Heart left ventricle (tissue), 16 donors: ENCODE measurements at regions not wholly inside any gene's neighbourhood (a gene's known extent, or its start where the extent isn't known, plus 50 kb on each side); places are given as distances from the start of the nearest gene placed in this dataset.

Source experiments
- ATAC-seq, 4 donors: fragments of 200-7000 bp; cut with Tn5 transposase; one replicate each; pipeline ENCODE4 v1.9.1; 2020 to 2022; ENCODE audit warnings: moderate library complexity in 4 of 4, mild to moderate bottlenecking in 3 of 4, moderate number of reproducible peaks in 1 of 4
- DNase-seq, 5 donors: peaks; one replicate each; pipeline ENCODE4 v3.0.0-alpha.2; 2020
- H3K27ac ChIP-seq, 12 donors: fragments of 200-600 bp; sonication (generic) in 4 of 12; one replicate each; pipeline versions ENCODE4 v1.5.0 to v1.8.0; 2016 to 2022; ENCODE audit warnings: mild to moderate bottlenecking in 2 of 12
- H3K27me3 ChIP-seq, 9 donors: fragments of 200-600 bp; sonication (generic) in 2 of 9; one replicate each; pipeline versions ENCODE4 v1.5.1 to v1.8.0; 2016 to 2022; ENCODE audit warnings: mild to moderate bottlenecking in 3 of 9
- H3K36me3 ChIP-seq, 9 donors: fragments of 200-600 bp; sonication (generic) in 2 of 9; one replicate each; pipeline versions ENCODE4 v1.5.0 to v1.8.0; 2018 to 2022; ENCODE audit warnings: mild to moderate bottlenecking in 2 of 9
- H3K4me1 ChIP-seq, 12 donors: fragments of 200-600 bp; sonication (generic) in 4 of 12; one replicate each; pipeline versions ENCODE4 v1.5.0 to v1.8.0; 2016 to 2022; ENCODE audit warnings: mild to moderate bottlenecking in 3 of 12
- H3K4me3 ChIP-seq, 12 donors: fragments of 200-600 bp; sonication (generic) in 4 of 12; one replicate each; pipeline versions ENCODE4 v1.5.0 to v1.8.0; 2017 to 2022; ENCODE audit warnings: mild to moderate bottlenecking in 9 of 12, moderate library complexity in 4 of 12
- H3K9me3 ChIP-seq, 12 donors: fragments of 200-600 bp; sonication (generic) in 4 of 12; one replicate each; pipeline versions ENCODE4 v1.5.0 to v1.8.0; 2016 to 2022; ENCODE audit warnings: mild to moderate bottlenecking in 1 of 12
- CTCF ChIP-seq, 12 donors: fragments of 200-600 bp; sonication (generic) in 4 of 12; IDR thresholded peaks; one replicate each; pipeline versions ENCODE4 v1.5.0 to v1.8.0; 2018 to 2022; ENCODE audit warnings: antibody characterized with exemption in 12 of 12, mild to moderate bottlenecking in 5 of 12
- POLR2A ChIP-seq, 2 donors: fragments of 450-650 bp; IDR thresholded peaks; one replicate each; pipeline ENCODE4 v1.6.1; 2017; ENCODE audit warnings: antibody characterized with exemption in 2 of 2, mild to moderate bottlenecking in 2 of 2, moderate library complexity in 2 of 2
- WGBS, 4 donors: extraction: QIAGEN DNeasy Blood & Tissue Kit in 2 of 4; methylation state at CpG; one replicate each; pipeline versions ENCODE4 v1.1.5 to v1.1.7; 2013 to 2018; 5-methylcytosine and 5-hydroxymethylcytosine counted together
- intact Hi-C, 10 donors: fragments of 100-400 bp; cut with DNase I; formaldehyde crosslinking; loops; one replicate each; pipeline versions ENCODE4 v1.11.1 to v1.14.2; 2022
- donor health status: ischemic (EF 13 %, LVEDD 7.1; RV severe dilation, severe dysfunction).
- donor health status: healthy with polysubstance abuse.
- donor health status: DM: no; HTN: yes; CAD: no.
- donor health status: DM: no; HTN: no; CAD: no.
- donor health status: ischemic (EF 25% LVEDD 6.9; RV normal size, moderate dysfunction).
- donor health status: ischemic (EF 25% LVEDD 5.7; RV mildly dilated, moderate dysfunction).
- donor health status: healthy.
- donor health status: DM: yes; HTN: yes; CAD: no.
- donor health status: ischemic (EF 35%, LVEDD 5.7; RV mildly dilated, moderate dysfunction).
- donor health status: nonischemic (EF 11% LVEDD 7.7; RV severe dilation, severe dysfunction).
- donor health status: DM: yes; HTN: yes; CAD: no.
- donor health status: PGD.
- donor health status: ischemic (EF 29% LVEDD 5.4; RV normal size, mild dysfunction).
- donor health status: nonischemic (EF 23%, LVEDD 6.1; RV moderate dilation, normal function).

- 56 to 65% (median 58%) methylated on average over 1 of the region's 1 CpG for WGBS, 4 donors
- ATAC-seq (no peak), DNase-seq (no peak)
- no peak for TF ChIP-seq POLR2A (IDR thresholded peaks at IDR 0.05)
- TF ChIP-seq CTCF (IDR thresholded peaks at IDR 0.05) = no peak
- no peaks in the 10 kb centered on the region for H3K36me3 ChIP-seq
- no peak overlapping the region for H3K4me3 ChIP-seq
- H3K9me3 ChIP-seq = no peaks in the 10 kb centered on the region
- H3K27me3 ChIP-seq = no peaks in the 10 kb centered on the region
- intact Hi-C loops = no loop called here
- H3K27ac ChIP-seq = no peak overlapping the region
- no peaks in the 10 kb centered on the region for H3K4me1 ChIP-seq
Observed at GRCh38 chr1:187862506-187862905, 1033.8 kb downstream of the PLA2G4A start.

GRCh38 chr1:187870552-187870951 is 1041.8 kb downstream of the PLA2G4A start:
- no peaks in the 10 kb centered on the region for H3K27me3 ChIP-seq
- 67 to 84% (median 81%) methylated on average over 1 of the region's 1 CpG for WGBS, 4 donors
- H3K4me1 ChIP-seq = no peaks in the 10 kb centered on the region
- no peak overlapping the region for H3K4me3 ChIP-seq
- H3K27ac ChIP-seq = no peak overlapping the region
- intact Hi-C loops = no loop called here
- TF ChIP-seq CTCF (IDR thresholded peaks at IDR 0.05) (no peak), POLR2A (IDR thresholded peaks at IDR 0.05) (no peak)
- H3K36me3 ChIP-seq = no peaks in the 10 kb centered on the region
- DNase-seq (no peak), ATAC-seq (no peak)
- H3K9me3 ChIP-seq = peaks cover 0 to 4% (median 0%) of the 10 kb centered on the region in 12 donors

- WGBS, 4 donors = 30 to 61% (median 40%) methylated on average over 2 of the region's 2 CpGs
- no peak for TF ChIP-seq POLR2A (IDR thresholded peaks at IDR 0.05)
Observed at GRCh38 chr1:187871177-187871845, 1042.6 kb downstream of the PLA2G4A start.

GRCh38 chr1:187872550-187872949 is 1043.8 kb downstream of the PLA2G4A start:
- Histone ChIP-seq H3K9me3 (peaks cover 0 to 4% (median 0%) of the 10 kb centered on the region in 12 donors), H3K36me3 (no peaks in the 10 kb centered on the region), H3K27me3 (no peaks in the 10 kb centered on the region), H3K27ac (no peak overlapping the region), H3K4me1 (no peaks in the 10 kb centered on the region), H3K4me3 (no peak overlapping the region)
- DNase-seq (no peak), ATAC-seq (no peak)
- WGBS, 4 donors = 80 to 89% (median 83%) methylated on average over 3 of the region's 3 CpGs
- intact Hi-C loops = no loop called here
- TF ChIP-seq CTCF (IDR thresholded peaks at IDR 0.05) (no peak), POLR2A (IDR thresholded peaks at IDR 0.05) (no peak)

More at GRCh38 chr1:187871177-187871845, 1042.6 kb downstream of the PLA2G4A start:
- DNase-seq (no peak), ATAC-seq (no peak)
- Histone ChIP-seq H3K4me1 (no peaks in the 10 kb centered on the region), H3K4me3 (no peak overlapping the region), H3K27ac (no peak overlapping the region), H3K36me3 (no peaks in the 10 kb centered on the region), H3K9me3 (peaks cover 0 to 4% (median 0%) of the 10 kb centered on the region in 12 donors), H3K27me3 (no peaks in the 10 kb centered on the region)
- intact Hi-C loops = no loop called here

GRCh38 chr1:187873126-187873525 is 1044.4 kb downstream of the PLA2G4A start:
- intact Hi-C loops = no loop called here
- Histone ChIP-seq H3K9me3 (peaks cover 0 to 4% (median 0%) of the 10 kb centered on the region in 12 donors), H3K36me3 (no peaks in the 10 kb centered on the region), H3K27ac (no peak overlapping the region), H3K4me1 (no peaks in the 10 kb centered on the region), H3K27me3 (no peaks in the 10 kb centered on the region), H3K4me3 (no peak overlapping the region)
- WGBS, 4 donors = 86 to 89% (median 88%) methylated on average over 2 of the region's 2 CpGs
- no peak for ATAC-seq
- no peak for TF ChIP-seq POLR2A (IDR thresholded peaks at IDR 0.05)
- no peak for DNase-seq
